HepG2 (cell line): ENCODE measurements at regions not wholly inside any gene's neighbourhood (a gene's known extent, or its start where the extent isn't known, plus 50 kb on each side); places are given as distances from the start of the nearest gene placed in this dataset.

Experiments used
- PHF21A ChIP-seq: sonication (generic); formaldehyde crosslinking; IDR thresholded peaks from 2 replicates; pipeline ENCODE4 v1.5.0; 2020; ENCODE audit warnings: mild to moderate bottlenecking, missing genetic modification reagents
- POLR2A ChIP-seq, 2 experiments: IDR thresholded peaks; 2 replicates each; pipeline ENCODE4 v1.6.1; 2011; ENCODE audit warnings: low read depth in 2 of 2, low read length in 2 of 2, mild to moderate bottlenecking in 1 of 2, moderate library complexity in 1 of 2; ENCODE audit not compliant: insufficient read depth in 1 of 2
- RELA ChIP-seq: sonication (generic); formaldehyde crosslinking; IDR thresholded peaks from 2 replicates; pipeline ENCODE4 v1.4.0; 2020; ENCODE audit warnings: missing genetic modification reagents
- TF ChIP-seq, protein P1 (sequence below): sonication (generic); formaldehyde crosslinking; IDR thresholded peaks from 2 replicates; pipeline ENCODE4 v1.8.0; 2022; ENCODE audit warnings: mild to moderate bottlenecking, missing genetic modification reagents; ENCODE audit not compliant: insufficient replicate concordance
- TF ChIP-seq, protein P2 (sequence below): sonication (generic); formaldehyde crosslinking; IDR thresholded peaks from 2 replicates; pipeline ENCODE4 v1.5.0; 2020; ENCODE audit warnings: mild to moderate bottlenecking, missing genetic modification reagents, moderate library complexity

DNA sequence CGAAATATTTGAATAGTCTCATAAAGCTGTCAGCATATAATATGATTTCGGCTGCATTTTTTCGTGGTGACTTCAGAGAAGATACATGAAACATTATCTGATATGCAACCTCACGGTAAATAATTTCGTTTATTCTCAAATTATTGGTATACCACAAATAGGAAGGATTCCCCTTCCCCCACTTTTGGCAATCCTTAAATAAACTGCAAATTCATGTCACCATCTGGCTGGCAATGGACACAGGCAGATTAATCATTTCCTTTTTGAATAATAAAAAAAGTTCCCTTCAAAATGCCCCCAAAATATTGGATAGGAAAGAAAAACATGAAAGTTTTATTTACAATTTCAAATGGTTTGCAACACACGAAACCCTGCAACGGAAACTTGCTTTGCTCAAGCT lies 234.5 kb upstream of the MEOX2 start:
- TF ChIP-seq, protein P1, sequence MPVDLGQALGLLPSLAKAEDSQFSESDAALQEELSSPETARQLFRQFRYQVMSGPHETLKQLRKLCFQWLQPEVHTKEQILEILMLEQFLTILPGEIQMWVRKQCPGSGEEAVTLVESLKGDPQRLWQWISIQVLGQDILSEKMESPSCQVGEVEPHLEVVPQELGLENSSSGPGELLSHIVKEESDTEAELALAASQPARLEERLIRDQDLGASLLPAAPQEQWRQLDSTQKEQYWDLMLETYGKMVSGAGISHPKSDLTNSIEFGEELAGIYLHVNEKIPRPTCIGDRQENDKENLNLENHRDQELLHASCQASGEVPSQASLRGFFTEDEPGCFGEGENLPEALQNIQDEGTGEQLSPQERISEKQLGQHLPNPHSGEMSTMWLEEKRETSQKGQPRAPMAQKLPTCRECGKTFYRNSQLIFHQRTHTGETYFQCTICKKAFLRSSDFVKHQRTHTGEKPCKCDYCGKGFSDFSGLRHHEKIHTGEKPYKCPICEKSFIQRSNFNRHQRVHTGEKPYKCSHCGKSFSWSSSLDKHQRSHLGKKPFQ = no peak
- TF ChIP-seq RELA (CRISPR knock-in tag) (no peak), POLR2A (IDR thresholded peaks at IDR 0.05; ENCODE audit: insufficient read depth in 1 of 2, low read depth in 2 of 2, low read length in 2 of 2) (no peak), PHF21A (CRISPR knock-in tag) (no peak)
- TF ChIP-seq, protein P2, sequence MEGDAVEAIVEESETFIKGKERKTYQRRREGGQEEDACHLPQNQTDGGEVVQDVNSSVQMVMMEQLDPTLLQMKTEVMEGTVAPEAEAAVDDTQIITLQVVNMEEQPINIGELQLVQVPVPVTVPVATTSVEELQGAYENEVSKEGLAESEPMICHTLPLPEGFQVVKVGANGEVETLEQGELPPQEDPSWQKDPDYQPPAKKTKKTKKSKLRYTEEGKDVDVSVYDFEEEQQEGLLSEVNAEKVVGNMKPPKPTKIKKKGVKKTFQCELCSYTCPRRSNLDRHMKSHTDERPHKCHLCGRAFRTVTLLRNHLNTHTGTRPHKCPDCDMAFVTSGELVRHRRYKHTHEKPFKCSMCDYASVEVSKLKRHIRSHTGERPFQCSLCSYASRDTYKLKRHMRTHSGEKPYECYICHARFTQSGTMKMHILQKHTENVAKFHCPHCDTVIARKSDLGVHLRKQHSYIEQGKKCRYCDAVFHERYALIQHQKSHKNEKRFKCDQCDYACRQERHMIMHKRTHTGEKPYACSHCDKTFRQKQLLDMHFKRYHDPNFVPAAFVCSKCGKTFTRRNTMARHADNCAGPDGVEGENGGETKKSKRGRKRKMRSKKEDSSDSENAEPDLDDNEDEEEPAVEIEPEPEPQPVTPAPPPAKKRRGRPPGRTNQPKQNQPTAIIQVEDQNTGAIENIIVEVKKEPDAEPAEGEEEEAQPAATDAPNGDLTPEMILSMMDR = no peak
